ENCODE measurements at regions not wholly inside any gene's neighbourhood (a gene's known extent, or its start where the extent isn't known, plus 50 kb on each side); places are given as distances from the start of the nearest gene placed in this dataset.

DNA sequence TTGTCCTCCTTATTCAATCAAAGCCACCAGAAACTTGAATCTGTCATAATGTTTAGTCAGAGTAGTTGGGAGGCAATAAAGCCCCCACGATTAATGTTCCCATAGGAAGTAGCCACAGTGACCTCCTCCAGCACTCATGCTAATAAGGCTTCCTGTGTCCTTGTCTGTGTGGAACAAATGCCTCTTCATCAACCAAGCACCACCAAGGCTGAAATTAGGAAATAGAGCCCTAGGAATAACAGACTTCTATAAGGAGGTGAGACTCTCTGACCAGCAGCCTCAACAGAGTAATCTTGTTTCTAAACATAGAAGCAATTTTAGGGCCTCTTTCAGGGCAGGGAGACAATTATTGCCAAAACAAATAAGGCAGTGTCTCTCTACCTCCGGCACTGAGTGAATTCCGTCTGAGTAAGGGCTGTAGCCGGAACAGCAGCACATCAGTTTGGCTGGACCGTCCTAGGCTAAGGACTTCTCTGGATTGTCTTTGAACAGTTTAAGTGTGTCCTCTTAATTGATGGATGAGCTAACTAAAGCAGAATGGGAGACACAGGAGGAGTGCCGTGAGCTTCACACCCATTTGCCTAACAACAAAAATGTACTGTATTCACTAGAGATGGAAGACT lies 329.2 kb upstream of the HAND2 start:
- Histone ChIP-seq H3K9me3 (ENCODE audit: low read length) (no peaks in the 10 kb centered on the region), H3K4me1 (ENCODE audit: insufficient read depth, low read length) (no peaks in the 10 kb centered on the region), H3K27me3 (ENCODE audit: insufficient read depth, low read length, poor library complexity, severe bottlenecking) (no peaks in the 10 kb centered on the region), H3K4me3 (ENCODE audit: low read length) (no peak overlapping the region), H3K27ac (ENCODE audit: low read depth, low read length) (no peak overlapping the region), H3K36me3 (ENCODE audit: insufficient read depth, low read length) (no peaks in the 10 kb centered on the region)
- Mint-ChIP-seq H3K27ac (no peak overlapping the region), H3K9me3 (peaks cover 2 to 11% (median 7%) of the 10 kb centered on the region in 5 donors), H3K4me1 (no peaks in the 10 kb centered on the region), H3K27me3 (no peaks in the 10 kb centered on the region), H3K36me3 (no peaks in the 10 kb centered on the region), H3K4me3 (no peak overlapping the region)
- ChIA-PET POLR2A (no interaction called here), CTCF (no interaction called here)
- no peak for DNase-seq

DNA sequence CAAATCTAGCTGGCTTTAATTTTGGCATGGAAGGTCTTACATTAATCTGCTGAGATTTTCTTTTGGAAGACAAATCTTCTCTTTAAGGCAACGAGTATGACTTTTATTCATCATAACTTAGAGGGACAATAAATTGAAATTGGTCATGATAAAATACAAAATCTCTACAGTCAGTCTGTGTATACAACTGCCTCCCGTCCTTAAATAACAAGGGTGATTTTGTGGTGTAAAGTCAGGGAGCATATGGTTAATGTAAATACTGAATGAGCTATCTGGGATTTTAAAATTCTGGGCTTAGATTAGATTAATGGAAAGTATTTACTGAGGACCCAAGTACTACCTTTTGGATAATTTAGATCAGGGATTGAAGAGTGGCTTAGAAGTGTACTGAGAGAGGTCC lies 328.4 kb upstream of the HAND2 start:
- POLR2A ChIA-PET = no interaction called here
- Histone ChIP-seq H3K36me3 (ENCODE audit: insufficient read depth, low read length) (no peaks in the 10 kb centered on the region), H3K27ac (ENCODE audit: low read depth, low read length) (no peak overlapping the region), H3K9me3 (ENCODE audit: low read length) (no peaks in the 10 kb centered on the region), H3K4me3 (ENCODE audit: low read length) (no peak overlapping the region), H3K27me3 (ENCODE audit: insufficient read depth, low read length, poor library complexity, severe bottlenecking) (no peaks in the 10 kb centered on the region), H3K4me1 (ENCODE audit: insufficient read depth, low read length) (no peaks in the 10 kb centered on the region)
- H3K27ac Mint-ChIP-seq = no peak overlapping the region
- H3K9me3 Mint-ChIP-seq = peaks cover 2 to 11% (median 6%) of the 10 kb centered on the region in 5 donors
- no peak for DNase-seq
- no peaks in the 10 kb centered on the region for H3K36me3 Mint-ChIP-seq
- H3K4me3 Mint-ChIP-seq = no peak overlapping the region
- H3K4me1 Mint-ChIP-seq = no peaks in the 10 kb centered on the region
- CTCF ChIA-PET = no interaction called here
- H3K27me3 Mint-ChIP-seq = no peaks in the 10 kb centered on the region

DNA sequence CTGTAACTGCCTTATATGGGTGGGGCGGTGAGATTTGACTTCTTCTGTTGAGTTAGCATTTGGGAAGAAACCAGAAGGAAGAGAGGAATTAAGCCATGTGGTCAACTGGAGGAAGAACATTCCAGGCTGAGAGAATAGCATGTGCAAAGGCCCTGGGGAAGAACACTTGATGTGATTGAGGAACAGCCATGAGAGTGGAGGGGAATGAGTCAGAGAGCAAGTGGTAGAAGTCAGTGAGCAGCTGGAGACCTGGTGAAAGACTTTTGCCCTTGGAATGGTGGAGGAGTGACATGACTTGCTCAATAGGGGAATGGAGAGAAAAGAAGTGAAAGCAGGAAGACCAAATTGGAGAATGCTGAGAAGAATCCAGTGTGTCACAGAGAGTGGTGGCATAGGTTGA lies 327.8 kb upstream of the HAND2 start:
- Histone ChIP-seq H3K36me3 (ENCODE audit: insufficient read depth, low read length) (no peaks in the 10 kb centered on the region), H3K27me3 (ENCODE audit: insufficient read depth, low read length, poor library complexity, severe bottlenecking) (no peaks in the 10 kb centered on the region), H3K4me1 (ENCODE audit: insufficient read depth, low read length) (no peaks in the 10 kb centered on the region), H3K4me3 (ENCODE audit: low read length) (no peak overlapping the region), H3K27ac (ENCODE audit: low read depth, low read length) (no peak overlapping the region), H3K9me3 (ENCODE audit: low read length) (no peaks in the 10 kb centered on the region)
- ChIA-PET POLR2A (no interaction called here), CTCF (no interaction called here)
- Mint-ChIP-seq H3K9me3 (peaks cover 0 to 9% (median 3%) of the 10 kb centered on the region in 5 donors), H3K4me3 (no peak overlapping the region), H3K4me1 (no peaks in the 10 kb centered on the region), H3K36me3 (no peaks in the 10 kb centered on the region), H3K27me3 (no peaks in the 10 kb centered on the region), H3K27ac (no peak overlapping the region)
- no peak for DNase-seq

DNA sequence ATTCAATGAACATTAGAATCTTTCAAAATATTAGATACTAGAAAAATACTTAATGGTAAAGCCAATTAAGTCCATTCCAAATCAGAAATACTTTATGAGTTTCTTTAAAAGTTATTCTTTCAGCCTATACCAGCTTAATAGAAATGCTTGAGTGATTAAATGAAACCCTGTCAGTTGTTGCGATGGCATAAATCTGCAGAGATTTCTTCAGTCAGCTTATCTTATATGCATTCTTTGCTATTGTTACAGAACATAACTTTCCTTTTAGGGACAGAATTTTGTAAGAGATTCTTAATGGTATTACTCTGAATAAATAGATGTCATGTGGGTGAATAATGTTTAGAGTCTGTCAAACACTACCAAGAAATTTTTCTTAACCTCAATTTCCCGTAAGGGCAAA lies 325.0 kb upstream of the HAND2 start:
- no peaks in the 10 kb centered on the region for H3K36me3 Mint-ChIP-seq
- Histone ChIP-seq H3K36me3 (ENCODE audit: insufficient read depth, low read length) (no peaks in the 10 kb centered on the region), H3K4me3 (ENCODE audit: low read length) (no peak overlapping the region), H3K27me3 (ENCODE audit: insufficient read depth, low read length, poor library complexity, severe bottlenecking) (no peaks in the 10 kb centered on the region), H3K9me3 (ENCODE audit: low read length) (no peaks in the 10 kb centered on the region), H3K27ac (ENCODE audit: low read depth, low read length) (no peak overlapping the region), H3K4me1 (ENCODE audit: insufficient read depth, low read length) (no peaks in the 10 kb centered on the region)
- H3K9me3 Mint-ChIP-seq = peaks cover 0 to 9% (median 2%) of the 10 kb centered on the region in 5 donors
- H3K4me3 Mint-ChIP-seq = no peak overlapping the region
- H3K4me1 Mint-ChIP-seq = no peaks in the 10 kb centered on the region
- no peak overlapping the region for H3K27ac Mint-ChIP-seq
- DNase-seq = no peak
- no peaks in the 10 kb centered on the region for H3K27me3 Mint-ChIP-seq
- POLR2A ChIA-PET = no interaction called here
- CTCF ChIA-PET = no interaction called here

DNA sequence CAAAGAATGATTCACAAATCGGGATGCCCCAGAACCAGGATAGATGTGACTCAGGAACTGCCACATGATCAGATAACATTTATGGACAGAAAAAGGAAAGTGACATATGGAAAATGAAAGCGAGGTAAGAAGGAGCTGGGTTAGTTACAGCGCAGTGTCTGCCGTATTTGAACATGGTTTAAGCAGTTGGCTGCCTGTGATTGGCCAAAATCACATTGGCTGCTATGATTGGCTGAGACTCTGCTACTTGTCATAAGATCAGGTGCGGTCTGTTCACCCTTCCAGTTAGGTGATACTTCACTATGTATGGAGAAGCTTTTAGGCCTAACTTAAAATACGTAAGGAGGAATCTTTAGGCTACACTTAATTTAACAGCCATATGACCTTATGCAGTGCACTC lies 322.7 kb upstream of the HAND2 start:
- H3K27me3 Mint-ChIP-seq = no peaks in the 10 kb centered on the region
- H3K9me3 Mint-ChIP-seq = peaks cover 0 to 7% (median 0%) of the 10 kb centered on the region in 5 donors
- ChIA-PET POLR2A (no interaction called here), CTCF (no interaction called here)
- no peak for DNase-seq
- no peak overlapping the region for H3K4me3 Mint-ChIP-seq
- no peaks in the 10 kb centered on the region for H3K9me3 ChIP-seq (ENCODE audit: low read length)
- H3K27ac ChIP-seq (ENCODE audit: low read depth, low read length) = no peak overlapping the region
- no peaks in the 10 kb centered on the region for H3K36me3 ChIP-seq (ENCODE audit: insufficient read depth, low read length)
- H3K4me1 Mint-ChIP-seq = no peaks in the 10 kb centered on the region
- no peaks in the 10 kb centered on the region for H3K36me3 Mint-ChIP-seq
- no peaks in the 10 kb centered on the region for H3K27me3 ChIP-seq (ENCODE audit: insufficient read depth, low read length, poor library complexity, severe bottlenecking)
- H3K4me3 ChIP-seq (ENCODE audit: low read length) = no peak overlapping the region
- no peak overlapping the region for H3K27ac Mint-ChIP-seq
- no peaks in the 10 kb centered on the region for H3K4me1 ChIP-seq (ENCODE audit: insufficient read depth, low read length)

DNA sequence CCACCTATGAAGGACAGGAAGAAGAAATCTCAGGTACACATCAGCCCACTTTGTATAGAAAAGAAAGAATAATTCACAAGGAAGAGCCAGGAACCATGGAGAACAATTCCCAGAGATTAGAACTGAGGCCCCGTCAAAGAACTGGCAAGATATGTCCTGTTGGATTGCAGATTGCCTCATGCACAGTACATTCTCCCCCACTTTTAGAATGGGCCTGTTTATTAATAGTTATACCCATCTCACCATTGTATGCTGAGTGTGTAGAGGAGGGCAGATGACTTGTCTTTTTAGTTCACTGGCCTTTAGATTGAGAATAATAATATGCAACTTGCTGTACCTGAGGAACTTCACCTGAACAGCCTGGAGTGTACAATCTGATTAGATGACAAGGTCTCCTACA lies 315.6 kb upstream of the HAND2 start:
- Mint-ChIP-seq H3K36me3 (no peaks in the 10 kb centered on the region), H3K27me3 (no peaks in the 10 kb centered on the region), H3K4me1 (no peaks in the 10 kb centered on the region), H3K9me3 (peaks cover 2 to 11% (median 7%) of the 10 kb centered on the region in 5 donors), H3K27ac (no peak overlapping the region), H3K4me3 (no peak overlapping the region)
- ChIA-PET CTCF (no interaction called here), POLR2A (no interaction called here)
- H3K9me3 ChIP-seq (ENCODE audit: low read length) = no peaks in the 10 kb centered on the region
- H3K27me3 ChIP-seq (ENCODE audit: insufficient read depth, low read length, poor library complexity, severe bottlenecking) = no peaks in the 10 kb centered on the region
- no peak overlapping the region for H3K4me3 ChIP-seq (ENCODE audit: low read length)
- no peaks in the 10 kb centered on the region for H3K4me1 ChIP-seq (ENCODE audit: insufficient read depth, low read length)
- no peaks in the 10 kb centered on the region for H3K36me3 ChIP-seq (ENCODE audit: insufficient read depth, low read length)
- no peak for DNase-seq
- H3K27ac ChIP-seq (ENCODE audit: low read depth, low read length) = no peak overlapping the region

DNA sequence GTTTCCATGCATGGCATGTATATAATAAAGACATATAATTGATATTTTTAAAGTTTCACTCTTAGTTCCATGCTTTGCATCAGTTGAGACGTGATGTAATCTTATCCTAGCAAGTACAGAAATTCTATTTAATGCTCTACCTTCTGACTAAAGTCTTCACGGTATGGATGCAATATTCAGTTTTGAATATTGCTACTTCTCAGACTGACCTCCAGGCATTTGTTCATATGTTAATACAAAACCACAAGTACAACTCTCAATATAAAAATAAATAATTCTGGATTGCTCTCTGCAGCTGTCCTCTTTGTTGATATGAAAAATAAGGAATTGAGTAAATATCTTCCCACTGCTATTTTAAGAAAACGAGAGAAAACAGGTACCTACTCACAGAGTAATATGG lies 309.8 kb upstream of the HAND2 start:
- Histone ChIP-seq H3K4me3 (ENCODE audit: low read length) (no peak overlapping the region), H3K27ac (ENCODE audit: low read depth, low read length) (no peak overlapping the region), H3K36me3 (ENCODE audit: insufficient read depth, low read length) (no peaks in the 10 kb centered on the region), H3K9me3 (ENCODE audit: low read length) (no peaks in the 10 kb centered on the region), H3K27me3 (ENCODE audit: insufficient read depth, low read length, poor library complexity, severe bottlenecking) (no peaks in the 10 kb centered on the region), H3K4me1 (ENCODE audit: insufficient read depth, low read length) (no peaks in the 10 kb centered on the region)
- H3K27ac Mint-ChIP-seq = no peak overlapping the region
- no peak for DNase-seq
- H3K36me3 Mint-ChIP-seq = no peaks in the 10 kb centered on the region
- peaks cover 0 to 11% (median 6%) of the 10 kb centered on the region in 5 donors for H3K9me3 Mint-ChIP-seq
- no peak overlapping the region for H3K4me3 Mint-ChIP-seq
- POLR2A ChIA-PET = no interaction called here
- no peaks in the 10 kb centered on the region for H3K4me1 Mint-ChIP-seq
- CTCF ChIA-PET = no interaction called here
- peaks cover 0 to 5% of the 10 kb centered on the region in 2 donors for H3K27me3 Mint-ChIP-seq

DNA sequence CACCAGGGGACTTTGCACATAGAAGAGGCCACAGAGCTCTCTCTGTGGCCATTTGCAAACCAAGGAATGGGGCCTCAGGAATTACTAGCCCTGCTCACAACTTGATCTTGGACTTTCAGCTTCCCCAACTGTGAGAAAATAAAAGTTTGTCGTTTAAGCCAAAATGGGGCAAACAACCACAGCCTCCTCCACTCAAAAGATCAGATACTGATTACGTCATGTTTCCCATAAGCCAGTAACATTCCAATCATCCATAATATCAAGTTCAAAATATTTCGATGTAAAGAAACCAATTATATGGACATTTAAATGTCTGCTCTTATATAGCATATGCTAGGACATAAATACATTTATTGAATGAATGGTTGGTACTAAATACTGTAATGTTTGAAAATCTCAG lies 307.5 kb upstream of the HAND2 start:
- H3K27me3 ChIP-seq (ENCODE audit: insufficient read depth, low read length, poor library complexity, severe bottlenecking) = no peaks in the 10 kb centered on the region
- Mint-ChIP-seq H3K27ac (no peak overlapping the region), H3K4me1 (no peaks in the 10 kb centered on the region), H3K9me3 (peaks cover 0 to 4% (median under 1%) of the 10 kb centered on the region in 5 donors), H3K27me3 (peaks cover 0 to 5% of the 10 kb centered on the region in 2 donors), H3K36me3 (no peaks in the 10 kb centered on the region), H3K4me3 (no peak overlapping the region)
- POLR2A ChIA-PET = no interaction called here
- no peak for DNase-seq
- H3K4me3 ChIP-seq (ENCODE audit: low read length) = no peak overlapping the region
- no peak overlapping the region for H3K27ac ChIP-seq (ENCODE audit: low read depth, low read length)
- H3K9me3 ChIP-seq (ENCODE audit: low read length) = no peaks in the 10 kb centered on the region
- no peaks in the 10 kb centered on the region for H3K4me1 ChIP-seq (ENCODE audit: insufficient read depth, low read length)
- CTCF ChIA-PET = no interaction called here
- no peaks in the 10 kb centered on the region for H3K36me3 ChIP-seq (ENCODE audit: insufficient read depth, low read length)

DNA sequence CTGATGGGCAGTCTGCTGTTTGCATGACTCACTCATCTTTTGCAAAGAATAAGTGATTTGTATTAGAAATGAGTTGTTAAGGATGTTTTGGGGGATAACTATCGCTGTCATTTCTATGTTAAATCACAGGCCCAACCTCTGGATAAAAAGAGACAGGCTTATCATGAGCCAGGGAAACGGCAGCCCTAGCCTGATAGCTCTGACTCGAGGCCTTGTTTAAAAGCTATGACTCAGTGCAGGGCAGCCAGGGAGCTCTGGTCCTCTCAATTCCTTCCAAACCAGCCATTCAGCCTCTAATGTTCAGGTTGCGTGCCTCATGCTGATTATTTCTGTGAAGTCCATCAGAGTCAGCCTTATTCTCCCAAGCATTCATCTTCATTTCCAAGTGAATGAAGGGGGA lies 305.9 kb upstream of the HAND2 start:
- no peaks in the 10 kb centered on the region for H3K27me3 ChIP-seq (ENCODE audit: insufficient read depth, low read length, poor library complexity, severe bottlenecking)
- no peak for DNase-seq
- no peaks in the 10 kb centered on the region for H3K36me3 ChIP-seq (ENCODE audit: insufficient read depth, low read length)
- CTCF ChIA-PET = no interaction called here
- H3K27ac ChIP-seq (ENCODE audit: low read depth, low read length) = no peak overlapping the region
- Mint-ChIP-seq H3K36me3 (no peaks in the 10 kb centered on the region), H3K4me3 (no peak overlapping the region), H3K4me1 (no peaks in the 10 kb centered on the region), H3K27me3 (peaks cover 0 to 5% of the 10 kb centered on the region in 2 donors), H3K27ac (no peak overlapping the region), H3K9me3 (peaks cover 0 to 5% (median 2%) of the 10 kb centered on the region in 5 donors)
- POLR2A ChIA-PET = no interaction called here
- H3K4me1 ChIP-seq (ENCODE audit: insufficient read depth, low read length) = no peaks in the 10 kb centered on the region
- H3K9me3 ChIP-seq (ENCODE audit: low read length) = no peaks in the 10 kb centered on the region
- no peak overlapping the region for H3K4me3 ChIP-seq (ENCODE audit: low read length)
